Left lung (tissue), 4 donors: ENCODE measurements at regions not wholly inside any gene's neighbourhood (a gene's known extent, or its start where the extent isn't known, plus 50 kb on each side); places are given as distances from the start of the nearest gene placed in this dataset.
A peak's percentile ranks its signal among the peaks of the same experiment; 100 is the strongest.

ENCODE experiments used
- ATAC-seq: fragments of 200-7000 bp; cut with Tn5 transposase; one replicate; pipeline ENCODE4 v1.9.1; 2020; ENCODE audit warnings: moderate library complexity
- DNase-seq, 4 donors: peaks; one replicate each; pipeline ENCODE4 v3.0.0-alpha.2; 2013 to 2020
- H3K27ac ChIP-seq, 2 donors: fragments of 200-600 bp; sonication (generic) in 1 of 2; one replicate each; pipeline versions ENCODE4 v1.5.0 to v1.8.0; 2020 to 2021
- H3K27me3 ChIP-seq, 2 donors: fragments of 200-600 bp; sonication (generic) in 1 of 2; one replicate each; pipeline versions ENCODE4 v1.5.0 to v1.8.0; 2020 to 2021
- H3K36me3 ChIP-seq, 2 donors: fragments of 200-600 bp; sonication (generic) in 1 of 2; one replicate each; pipeline versions ENCODE4 v1.5.0 to v1.8.0; 2020 to 2021
- H3K4me1 ChIP-seq, 2 donors: fragments of 200-600 bp; one replicate each; pipeline ENCODE4 v1.8.0; 2021
- H3K4me3 ChIP-seq, 2 donors: fragments of 200-600 bp; sonication (generic) in 1 of 2; one replicate each; pipeline versions ENCODE4 v1.5.0 to v1.8.0; 2020 to 2021; ENCODE audit warnings: mild to moderate bottlenecking in 1 of 2
- H3K9me3 ChIP-seq, 2 donors: fragments of 200-600 bp; sonication (generic) in 1 of 2; one replicate each; pipeline versions ENCODE4 v1.5.0 to v1.8.0; 2020 to 2021
- intact Hi-C, 2 donors: fragments of 100-400 bp; cut with DNase I; formaldehyde crosslinking; loops; one replicate each; pipeline versions ENCODE4 v1.11.2 to v1.14.2; 2022
- TF ChIP-seq, protein P1 (sequence below), 2 donors: fragments of 200-600 bp; sonication (generic) in 1 of 2; IDR thresholded peaks; one replicate each; pipeline versions ENCODE4 v1.5.0 to v1.8.0; 2021; ENCODE audit warnings: antibody characterized with exemption in 2 of 2
- donor health status: DM: no; HTN: yes; CAD: no.
- donor health status: DM: no; HTN: no; CAD: no.

DNA sequence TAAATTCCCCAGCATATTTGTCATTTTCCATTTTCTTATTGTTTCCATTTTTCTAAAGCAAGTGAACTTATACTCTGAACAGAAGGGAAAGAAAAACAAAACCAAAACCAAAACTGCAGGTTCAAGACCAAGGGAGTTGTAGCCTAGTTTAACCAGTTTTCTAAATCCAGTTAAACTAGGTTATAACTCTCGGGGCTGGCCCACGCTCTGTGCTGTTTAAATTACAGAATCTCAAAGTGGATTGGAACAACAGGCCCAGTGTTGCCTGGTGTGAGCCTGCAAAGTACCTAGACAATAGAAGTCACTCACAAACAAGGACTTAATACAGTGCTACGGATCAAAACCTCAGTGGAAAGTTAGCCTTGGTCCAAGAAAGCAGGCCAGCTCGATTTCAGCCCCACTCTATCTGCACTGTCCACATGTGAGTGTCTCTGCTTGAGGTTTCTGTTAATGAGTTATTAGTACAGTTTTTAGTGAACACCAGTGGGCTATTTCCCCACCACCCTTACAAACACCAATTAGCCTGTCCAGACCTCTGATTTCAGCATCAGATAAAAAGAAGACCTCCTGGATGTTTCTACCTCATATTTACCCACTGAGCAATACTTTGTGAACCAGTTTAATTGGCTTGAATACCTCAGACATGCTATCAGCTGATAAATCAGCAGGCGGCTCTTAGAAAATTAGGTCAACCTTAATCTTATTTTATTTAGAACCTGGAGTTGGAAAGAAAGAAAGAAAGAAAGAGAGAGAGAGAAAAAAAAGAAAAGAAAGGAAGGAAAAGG, 93.8 kb upstream of the PDZRN3 start:
- no peak for ATAC-seq
- TF ChIP-seq, protein P1, sequence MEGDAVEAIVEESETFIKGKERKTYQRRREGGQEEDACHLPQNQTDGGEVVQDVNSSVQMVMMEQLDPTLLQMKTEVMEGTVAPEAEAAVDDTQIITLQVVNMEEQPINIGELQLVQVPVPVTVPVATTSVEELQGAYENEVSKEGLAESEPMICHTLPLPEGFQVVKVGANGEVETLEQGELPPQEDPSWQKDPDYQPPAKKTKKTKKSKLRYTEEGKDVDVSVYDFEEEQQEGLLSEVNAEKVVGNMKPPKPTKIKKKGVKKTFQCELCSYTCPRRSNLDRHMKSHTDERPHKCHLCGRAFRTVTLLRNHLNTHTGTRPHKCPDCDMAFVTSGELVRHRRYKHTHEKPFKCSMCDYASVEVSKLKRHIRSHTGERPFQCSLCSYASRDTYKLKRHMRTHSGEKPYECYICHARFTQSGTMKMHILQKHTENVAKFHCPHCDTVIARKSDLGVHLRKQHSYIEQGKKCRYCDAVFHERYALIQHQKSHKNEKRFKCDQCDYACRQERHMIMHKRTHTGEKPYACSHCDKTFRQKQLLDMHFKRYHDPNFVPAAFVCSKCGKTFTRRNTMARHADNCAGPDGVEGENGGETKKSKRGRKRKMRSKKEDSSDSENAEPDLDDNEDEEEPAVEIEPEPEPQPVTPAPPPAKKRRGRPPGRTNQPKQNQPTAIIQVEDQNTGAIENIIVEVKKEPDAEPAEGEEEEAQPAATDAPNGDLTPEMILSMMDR (IDR thresholded peaks at IDR 0.05), result no peak
- H3K4me1 ChIP-seq, result no peaks in the 10 kb centered on the region
- peaks cover 0 to 5% of the 10 kb centered on the region in 2 donors for H3K9me3 ChIP-seq
- no peak for DNase-seq
- intact Hi-C loops, result no loop called here
- H3K36me3 ChIP-seq, result no peaks in the 10 kb centered on the region
- H3K27ac ChIP-seq, result peak overlapping the region in 1 of 2 donors; percentile 79
- no peak overlapping the region for H3K4me3 ChIP-seq
- H3K27me3 ChIP-seq, result no peaks in the 10 kb centered on the region

DNA sequence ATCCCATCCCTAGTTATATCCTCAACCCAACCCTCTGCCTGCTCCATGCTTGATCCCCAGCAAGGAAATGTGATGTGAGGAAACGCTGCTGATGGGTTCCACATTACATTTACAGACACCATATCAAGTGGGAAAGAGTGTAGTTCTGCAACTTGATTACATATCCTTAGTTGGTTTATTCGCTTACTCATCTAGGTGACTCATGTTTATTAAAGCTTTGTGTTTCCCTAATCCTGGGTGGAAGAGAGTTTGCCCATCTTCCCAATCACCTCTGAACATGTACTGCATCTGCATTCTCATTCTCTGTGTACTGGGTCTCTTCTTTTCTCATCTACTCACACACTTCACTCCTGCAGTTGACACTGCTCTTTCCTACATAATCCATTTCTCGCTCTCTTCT, 91.7 kb upstream of the PDZRN3 start:
- intact Hi-C loops, result no loop called here
- no peaks in the 10 kb centered on the region for H3K36me3 ChIP-seq
- H3K4me1 ChIP-seq, result no peaks in the 10 kb centered on the region
- TF ChIP-seq, protein P1 (IDR thresholded peaks at IDR 0.05), result no peak
- peaks cover 0 to 5% of the 10 kb centered on the region in 2 donors for H3K9me3 ChIP-seq
- no peak overlapping the region for H3K27ac ChIP-seq
- DNase-seq (no peak), ATAC-seq (no peak)
- H3K27me3 ChIP-seq, result no peaks in the 10 kb centered on the region
- no peak overlapping the region for H3K4me3 ChIP-seq

DNA sequence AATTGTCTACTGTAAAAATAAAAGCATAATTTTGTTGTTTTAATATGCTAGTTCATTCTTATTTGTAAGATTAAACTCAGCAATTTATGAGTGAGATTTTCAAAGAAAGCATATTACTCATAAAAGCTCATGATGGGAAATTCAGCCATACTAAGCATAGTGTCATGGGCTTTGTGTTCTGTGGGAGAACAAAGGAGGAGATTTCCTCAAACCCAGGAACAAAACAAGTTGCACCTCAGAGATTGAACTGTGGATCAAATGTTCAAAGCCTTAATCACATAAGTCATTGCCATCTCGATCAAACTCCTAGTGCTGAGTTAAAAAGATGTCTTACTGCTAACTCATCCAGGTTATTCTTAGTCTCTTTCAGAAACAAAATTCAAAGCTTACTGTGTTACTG, 85.6 kb upstream of the PDZRN3 start:
- ATAC-seq (no peak), DNase-seq (no peak)
- H3K4me1 ChIP-seq, result no peaks in the 10 kb centered on the region
- no peaks in the 10 kb centered on the region for H3K9me3 ChIP-seq
- no peaks in the 10 kb centered on the region for H3K27me3 ChIP-seq
- no peaks in the 10 kb centered on the region for H3K36me3 ChIP-seq
- intact Hi-C loops, result no loop called here
- H3K27ac ChIP-seq, result no peak overlapping the region
- no peak overlapping the region for H3K4me3 ChIP-seq
- TF ChIP-seq, protein P1 (IDR thresholded peaks at IDR 0.05), result no peak

- DNase-seq (no peak), ATAC-seq (no peak)
- intact Hi-C loops, result no loop called here
- Histone ChIP-seq H3K4me1 (no peaks in the 10 kb centered on the region), H3K36me3 (no peaks in the 10 kb centered on the region), H3K4me3 (no peak overlapping the region), H3K9me3 (no peaks in the 10 kb centered on the region), H3K27me3 (no peaks in the 10 kb centered on the region), H3K27ac (no peak overlapping the region)
- TF ChIP-seq, protein P1 (IDR thresholded peaks at IDR 0.05), result no peak
These were observed 85.0 kb upstream of the PDZRN3 start for GRCh38 chr3:73709712-73710111.

DNA sequence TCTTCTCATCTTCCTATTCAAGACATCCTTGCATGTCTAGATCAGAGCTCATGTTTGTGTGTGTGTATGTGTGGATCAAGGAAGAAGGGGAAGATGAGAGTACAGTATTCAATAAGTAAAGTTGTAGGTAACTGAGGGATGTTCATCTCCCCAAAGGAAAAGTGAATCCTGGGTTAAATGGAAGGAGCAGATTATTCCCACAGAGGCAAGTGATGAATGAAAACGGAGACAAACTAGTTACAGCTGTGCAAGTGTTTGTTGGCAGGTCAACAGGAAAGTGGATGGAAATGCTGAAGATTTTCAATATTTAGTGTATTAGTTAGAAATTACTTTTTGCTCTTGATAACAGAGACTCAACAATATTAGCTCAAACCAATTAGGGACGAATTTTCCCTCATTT, 84.2 kb upstream of the PDZRN3 start:
- H3K4me1 ChIP-seq, result no peaks in the 10 kb centered on the region
- H3K9me3 ChIP-seq, result no peaks in the 10 kb centered on the region
- H3K4me3 ChIP-seq, result no peak overlapping the region
- intact Hi-C loops, result no loop called here
- no peak for ATAC-seq
- no peaks in the 10 kb centered on the region for H3K27me3 ChIP-seq
- no peaks in the 10 kb centered on the region for H3K36me3 ChIP-seq
- TF ChIP-seq, protein P1 (IDR thresholded peaks at IDR 0.05), result no peak
- no peak overlapping the region for H3K27ac ChIP-seq
- no peak for DNase-seq
